SIG-M5 treated with dmso at 0.1 percent for 504 hours (cell line): ENCODE measurements at regions not wholly inside any gene's neighbourhood (a gene's known extent, or its start where the extent isn't known, plus 50 kb on each side); places are given as distances from the start of the nearest gene placed in this dataset.
A peak's percentile ranks its signal among the peaks of the same experiment; 100 is the strongest.
"Not testable (repeated sequence)": the region's sequence is repeated elsewhere in the genome, so short reads cannot be mapped to it uniquely, and the experiment has no call there.

Experiments
- DNase-seq: peaks from one replicate; lab custom pipeline; 2025; ENCODE audit not compliant: unreplicated experiment; lab: John Stamatoyannopoulos, UW

DNA sequence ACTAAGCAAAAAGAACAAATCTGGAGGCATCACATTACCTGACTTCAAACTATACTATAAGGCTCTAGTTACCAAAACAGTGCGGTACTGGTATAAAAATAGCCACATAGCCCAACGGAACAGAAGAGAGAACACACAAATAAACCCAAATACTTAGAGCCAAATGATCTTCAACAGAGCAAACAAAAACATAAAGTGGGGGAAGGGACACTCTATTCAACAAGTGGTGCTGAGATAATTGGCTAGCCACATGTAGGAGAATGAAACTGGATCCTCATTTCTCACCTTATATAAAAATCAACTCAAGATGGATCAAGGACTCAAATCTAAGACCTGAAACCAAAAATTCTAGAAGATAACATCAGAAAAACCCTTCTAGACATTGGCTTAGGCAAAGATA, 89.9 kb upstream of the ZNF608 start:
- not testable (repeated sequence) for DNase-seq

DNA sequence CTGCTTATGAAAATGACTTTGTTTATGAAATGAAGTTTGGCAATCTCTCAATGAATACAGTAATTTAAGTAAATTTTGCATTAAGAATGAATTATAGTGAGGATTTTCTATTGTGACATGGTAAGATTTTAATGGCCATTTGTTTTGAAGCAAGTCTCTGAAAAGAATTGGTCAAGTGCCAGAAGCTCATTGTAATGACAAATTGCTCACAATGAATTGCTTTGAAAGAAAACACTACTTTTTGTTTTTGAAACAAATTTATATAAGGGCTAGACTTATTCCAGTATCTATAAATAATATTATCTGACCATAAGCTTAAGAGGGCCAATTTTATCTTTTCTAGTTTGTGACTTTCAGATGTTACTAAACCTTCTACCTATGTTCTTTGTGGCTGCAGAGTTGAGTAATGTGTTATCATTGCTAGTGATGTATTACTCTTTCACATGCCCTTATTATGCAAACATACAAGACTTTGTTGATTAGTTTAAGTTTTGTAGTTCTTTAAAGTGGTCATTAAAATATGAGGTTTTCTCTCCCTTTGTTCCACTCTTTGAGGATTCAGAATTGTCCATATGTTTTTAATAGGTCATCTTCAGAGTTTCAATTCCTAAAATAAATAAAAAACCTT, 93.0 kb upstream of the ZNF608 start:
- DNase-seq, result no peak

- peak; percentile 66 for DNase-seq
Observed at GRCh38 chr5:124841829-124842712, 95.6 kb upstream of the ZNF608 start.

- DNase-seq, result no peak
Observed at GRCh38 chr5:124842725-124843595, 96.5 kb upstream of the ZNF608 start.

- peak; percentile 31 for DNase-seq
Observed at GRCh38 chr5:124843596-124843899, 97.1 kb upstream of the ZNF608 start.

DNA sequence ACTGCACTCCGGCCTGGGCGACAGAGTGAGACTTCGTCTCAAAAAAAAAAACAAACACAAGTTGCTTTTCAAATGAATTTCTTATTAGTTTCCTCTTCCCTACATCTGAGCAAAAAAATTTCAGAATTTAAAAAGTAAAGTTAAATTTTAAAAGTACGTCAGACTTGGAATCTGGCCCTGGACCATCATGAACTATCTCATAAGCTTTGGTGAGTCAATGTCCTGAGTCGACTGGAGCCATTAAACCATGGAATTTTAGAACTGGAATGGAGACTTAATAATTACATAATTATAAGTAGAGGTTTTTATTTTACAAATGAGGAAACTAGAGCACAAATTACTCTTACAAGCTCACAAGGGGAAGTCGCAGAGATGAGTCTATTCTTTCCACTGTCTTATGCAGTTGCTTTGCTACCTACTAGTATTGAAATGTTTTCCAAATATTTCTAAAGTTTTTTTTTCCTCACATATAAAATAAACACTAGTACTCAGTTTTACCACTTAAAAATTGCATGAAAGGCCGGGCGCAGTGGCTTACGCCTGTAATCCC, 98.0 kb upstream of the ZNF608 start:
- peak; percentile 3 for DNase-seq

DNA sequence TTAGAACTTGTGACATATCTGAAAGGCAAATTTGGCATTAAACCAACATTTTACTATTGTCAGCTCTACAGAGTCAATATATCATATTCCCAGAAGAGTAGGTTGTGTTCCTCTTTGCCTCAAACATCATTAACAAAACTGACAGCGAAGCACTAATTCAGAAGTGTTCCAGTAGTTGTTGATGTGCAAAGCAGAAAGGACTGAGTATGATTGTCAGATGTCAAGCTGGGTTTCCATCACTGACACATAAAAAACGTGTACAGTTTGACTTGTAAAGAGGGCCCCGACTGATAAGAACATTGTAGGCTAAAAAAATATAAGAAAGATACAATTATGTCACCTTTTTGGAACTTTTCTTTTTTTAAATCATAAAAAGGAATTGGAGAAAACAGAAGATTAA, 101.5 kb upstream of the ZNF608 start:
- no peak for DNase-seq

- no peak for DNase-seq
Observed at GRCh38 chr5:124849774-124850173, 103.3 kb upstream of the ZNF608 start.

GRCh38 chr5:124856726-124857125, 110.3 kb upstream of the ZNF608 start:
- no peak for DNase-seq

DNA sequence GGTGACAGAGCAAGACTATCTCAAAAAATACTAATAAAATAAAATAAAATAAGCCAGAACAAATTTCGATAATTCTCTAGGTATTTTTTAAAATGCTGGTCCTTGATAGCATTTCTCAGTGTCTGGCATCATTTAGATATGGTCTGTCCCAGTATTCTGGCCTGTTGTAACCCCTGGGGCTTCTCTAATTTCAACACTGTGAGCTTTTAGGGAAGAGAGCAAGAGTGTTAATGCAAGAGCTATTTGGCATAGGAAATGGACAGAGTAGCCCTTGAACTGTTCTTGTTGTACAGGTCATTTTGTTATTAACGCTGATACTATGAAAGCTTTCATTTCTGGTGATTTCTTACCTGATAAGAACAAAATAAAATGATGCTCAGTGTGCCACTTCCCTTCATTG, 112.2 kb upstream of the ZNF608 start:
- DNase-seq, result peak; percentile 37

GRCh38 chr5:124859027-124859426, 112.6 kb upstream of the ZNF608 start:
- DNase-seq, result peak; percentile 32

DNA sequence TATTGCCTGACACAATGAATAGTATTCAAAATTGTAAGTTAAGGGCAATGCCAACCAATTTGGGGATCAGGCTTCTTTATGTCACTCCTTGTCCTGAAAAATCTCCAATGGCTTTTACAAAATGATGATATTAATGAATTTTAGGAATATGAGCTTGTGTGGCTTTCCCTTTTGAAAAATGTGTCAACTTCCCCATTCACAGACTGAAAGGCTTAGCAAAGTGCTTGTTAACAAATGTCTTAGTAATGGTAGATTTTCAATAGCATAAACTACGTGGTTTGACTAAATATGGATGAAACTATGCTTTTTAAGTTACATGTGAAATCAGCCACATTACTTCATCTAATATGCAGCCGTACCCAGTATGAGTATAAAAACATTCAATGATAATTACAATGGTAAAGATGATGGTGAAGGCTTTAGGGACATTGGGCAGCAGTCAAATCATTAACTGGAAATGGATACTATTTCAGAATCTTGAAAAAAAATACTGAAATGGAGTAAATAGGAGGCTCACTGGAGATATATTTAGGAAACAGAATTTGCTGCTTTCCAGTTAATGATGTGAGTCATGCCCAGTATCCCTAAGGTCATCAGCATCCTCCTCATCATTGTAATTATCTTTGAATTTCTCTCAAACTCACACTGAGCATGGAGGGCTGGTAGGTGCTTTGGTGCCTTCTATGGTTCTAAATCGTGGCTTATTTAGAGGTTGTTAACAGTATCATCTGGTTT, 113.3 kb upstream of the ZNF608 start:
- no peak for DNase-seq

- no peak for DNase-seq
Observed at GRCh38 chr5:124860291-124860655, 113.8 kb upstream of the ZNF608 start.

- DNase-seq, result no peak
Observed at GRCh38 chr5:124865066-124865465, 118.6 kb upstream of the ZNF608 start.

GRCh38 chr5:124865603-124866354, 119.3 kb upstream of the ZNF608 start:
- DNase-seq, result peak; percentile 16

- no peak for DNase-seq
Observed at GRCh38 chr5:124866355-124867136, 120.1 kb upstream of the ZNF608 start.

- DNase-seq, result no peak
Observed at GRCh38 chr5:124867137-124867704, 120.8 kb upstream of the ZNF608 start.

- DNase-seq, result no peak
Observed at GRCh38 chr5:124868676-124869075, 122.2 kb upstream of the ZNF608 start.

- DNase-seq, result no peak
Observed at GRCh38 chr5:124869426-124870033, 123.1 kb upstream of the ZNF608 start.
